ENCODE measurements at regions not wholly inside any gene's neighbourhood (a gene's known extent, or its start where the extent isn't known, plus 50 kb on each side); places are given as distances from the start of the nearest gene placed in this dataset.

- no peaks in the 10 kb centered on the region for H3K9me3 ChIP-seq
- no peak overlapping the region for H3K4me3 ChIP-seq
- no peaks in the 10 kb centered on the region for H3K27me3 ChIP-seq
- DNase-seq = no peak
- H3K36me3 ChIP-seq = no peaks in the 10 kb centered on the region
- H3K4me1 ChIP-seq = no peaks in the 10 kb centered on the region
- H3K27ac ChIP-seq = no peak overlapping the region
- TF ChIP-seq CTCF (IDR thresholded peaks at IDR 0.05) = no peak
- TF ChIP-seq POLR2A (IDR thresholded peaks at IDR 0.05) = no peak
Measured at GRCh38 chr21:35410656-35411055, 361.6 kb upstream of the RUNX1 start.

- Histone ChIP-seq H3K36me3 (no peaks in the 10 kb centered on the region), H3K27me3 (no peaks in the 10 kb centered on the region), H3K27ac (no peak overlapping the region), H3K4me1 (no peaks in the 10 kb centered on the region), H3K4me3 (no peak overlapping the region), H3K9me3 (no peaks in the 10 kb centered on the region)
- no peak for DNase-seq
- TF ChIP-seq CTCF (IDR thresholded peaks at IDR 0.05) (no peak), POLR2A (IDR thresholded peaks at IDR 0.05) (no peak)
Measured at GRCh38 chr21:35410123-35410522, 361.0 kb upstream of the RUNX1 start.

GRCh38 chr21:35408401-35408800 lies 359.3 kb upstream of the RUNX1 start:
- Histone ChIP-seq H3K36me3 (no peaks in the 10 kb centered on the region), H3K27me3 (no peaks in the 10 kb centered on the region), H3K27ac (no peak overlapping the region), H3K4me1 (no peaks in the 10 kb centered on the region), H3K4me3 (peak overlapping the region in 1 of 4 donors; percentile 13), H3K9me3 (no peaks in the 10 kb centered on the region)
- TF ChIP-seq POLR2A (IDR thresholded peaks at IDR 0.05) = no peak
- no peak for TF ChIP-seq CTCF (IDR thresholded peaks at IDR 0.05)
- no peak for DNase-seq

GRCh38 chr21:35406635-35407034 lies 357.5 kb upstream of the RUNX1 start:
- no peaks in the 10 kb centered on the region for H3K4me1 ChIP-seq
- H3K27ac ChIP-seq = no peak overlapping the region
- H3K9me3 ChIP-seq = no peaks in the 10 kb centered on the region
- no peaks in the 10 kb centered on the region for H3K36me3 ChIP-seq
- DNase-seq = no peak
- no peak overlapping the region for H3K4me3 ChIP-seq
- TF ChIP-seq CTCF (IDR thresholded peaks at IDR 0.05) (no peak), POLR2A (IDR thresholded peaks at IDR 0.05) (no peak)
- H3K27me3 ChIP-seq = no peaks in the 10 kb centered on the region

DNA sequence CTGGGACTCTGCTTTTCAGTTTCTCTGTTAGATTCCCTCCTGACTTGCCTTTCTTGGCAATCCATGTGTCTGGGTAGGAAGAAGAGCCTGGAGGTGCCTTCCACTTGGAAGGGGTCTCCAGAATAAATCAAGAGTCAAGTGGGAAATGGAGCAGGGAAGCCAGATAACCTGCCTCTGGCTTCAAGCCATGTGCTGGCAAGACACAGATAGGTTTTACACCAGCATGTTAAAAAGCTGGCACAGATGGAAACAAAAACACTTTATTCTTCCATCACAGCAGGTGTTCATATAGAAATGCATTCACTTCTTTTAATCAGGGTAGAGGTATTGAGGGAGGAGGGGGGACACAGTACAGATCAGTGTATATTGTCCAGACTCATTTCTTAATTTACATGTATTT lies 356.9 kb upstream of the RUNX1 start:
- no peak for DNase-seq
- Histone ChIP-seq H3K9me3 (no peaks in the 10 kb centered on the region), H3K36me3 (no peaks in the 10 kb centered on the region), H3K27me3 (no peaks in the 10 kb centered on the region), H3K4me3 (no peak overlapping the region), H3K4me1 (no peaks in the 10 kb centered on the region), H3K27ac (no peak overlapping the region)
- TF ChIP-seq CTCF (IDR thresholded peaks at IDR 0.05) = no peak
- no peak for TF ChIP-seq POLR2A (IDR thresholded peaks at IDR 0.05)

DNA sequence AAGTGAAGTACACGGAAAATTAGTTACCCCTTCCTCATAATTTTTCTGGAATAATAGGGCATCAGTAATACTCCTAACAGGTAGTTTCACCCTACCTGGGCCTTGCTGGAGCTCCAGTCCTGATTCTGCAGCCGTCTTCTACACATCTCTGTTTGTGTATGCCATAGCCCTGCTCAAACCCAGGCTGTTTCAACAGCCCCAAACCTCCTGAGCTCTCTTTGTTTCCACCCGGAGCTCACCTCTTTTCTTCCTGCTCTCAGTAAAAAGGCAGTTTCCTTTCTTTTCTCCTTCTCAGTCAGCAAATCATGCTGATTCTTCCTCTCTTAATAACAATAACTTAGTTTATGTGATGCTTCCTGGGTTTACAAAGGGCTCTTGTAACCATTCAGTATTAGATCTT lies 355.1 kb upstream of the RUNX1 start:
- no peaks in the 10 kb centered on the region for H3K36me3 ChIP-seq
- TF ChIP-seq POLR2A (IDR thresholded peaks at IDR 0.05) = no peak
- no peak for TF ChIP-seq CTCF (IDR thresholded peaks at IDR 0.05)
- no peak overlapping the region for H3K27ac ChIP-seq
- no peaks in the 10 kb centered on the region for H3K9me3 ChIP-seq
- H3K4me3 ChIP-seq = no peak overlapping the region
- DNase-seq = no peak
- no peaks in the 10 kb centered on the region for H3K27me3 ChIP-seq
- H3K4me1 ChIP-seq = no peaks in the 10 kb centered on the region
